HCT116 (cell line): ENCODE measurements at regions not wholly inside any gene's neighbourhood (a gene's known extent, or its start where the extent isn't known, plus 50 kb on each side); places are given as distances from the start of the nearest gene placed in this dataset.

Experiments used
- ATAC-seq: fragments of 200-7000 bp; cut with Tn5 transposase; 2 replicates; pipeline ENCODE4 v1.9.1; 2020; ENCODE audit warnings: mild to moderate bottlenecking, moderate library complexity
- BruUV-seq: library from RNA; stranded (reverse); fragments of 400-500 nt; replicated peaks from 2 replicates; lab custom pipeline; 2021; lab: Mats Ljungman, UMichigan
- CTCF ChIA-PET: fragments of 300-600 bp; sonication (Branson Sonifier 250); formaldehyde crosslinking; loops from one replicate; lab custom pipeline; 2021; ENCODE audit warnings: antibody characterized with exemption; lab: Charles Lee
- POLR2A ChIA-PET: fragments of 300-600, 350-600 bp; sonication (Branson Sonifier 250); formaldehyde crosslinking; loops from one replicate; lab custom pipeline; 2021; ENCODE audit warnings: antibody characterized with exemption; lab: Charles Lee
- RAD21 ChIA-PET, 2 experiments: fragments of 300-600 bp; sonication (Branson Sonifier 250); formaldehyde crosslinking; loops; one replicate each; lab custom pipeline; 2023; ENCODE audit warnings: low total read pairs in 2 of 2; ENCODE audit not compliant: uncharacterized antibody in 2 of 2, unreplicated experiment in 2 of 2, low non-redundant PET in 1 of 2; lab: Charles Lee
- DNase-seq: peaks from one replicate; pipeline ENCODE4 v3.0.0-alpha.2; 2010; ENCODE audit warnings: low read depth, low spot score
- H2AFZ ChIP-seq: fragments of 200-600 bp; shearing (Covaris generic), sonication (generic); 2 replicates; pipeline ENCODE4 v1.6.1; 2017; ENCODE audit warnings: low read depth, mixed run types, mixed read lengths, antibody characterized with exemption, low read length; ENCODE audit not compliant: poor library complexity, severe bottlenecking
- H3K27ac ChIP-seq: 2 replicates; pipeline ENCODE4 v1.5.1; 2012; ENCODE audit warnings: low read depth, low read length
- H3K27me3 ChIP-seq: fragments of 200-600 bp; sonication (generic); 2 replicates; pipeline ENCODE4 v1.6.1; 2016; ENCODE audit warnings: mixed run types, low read length, mixed read lengths; ENCODE audit not compliant: insufficient read depth
- H3K36me3 ChIP-seq, 2 experiments: fragments of 200-500 bp in 1 of 2; fragments of 200-600 bp in 1 of 2; sonication (Bioruptor generic) in 1 of 2; sonication (generic) in 1 of 2; 2 replicates each; pipeline versions ENCODE4 v1.5.1 to v1.6.1; 2014 to 2016; ENCODE audit warnings: low read length in 2 of 2, inconsistent platforms in 1 of 2, mixed read lengths in 1 of 2, mixed run types in 1 of 2; ENCODE audit not compliant: insufficient read depth in 2 of 2, control insufficient read depth in 1 of 2
- H3K4me1 ChIP-seq, 2 experiments: fragments of 200-600 bp in 1 of 2; sonication (generic) in 1 of 2; 2 replicates each; pipeline versions ENCODE4 v1.5.1 to v1.6.1; 2012 to 2017; ENCODE audit warnings: low read length in 2 of 2, inconsistent platforms in 1 of 2, mild to moderate bottlenecking in 1 of 2, mixed read lengths in 1 of 2, mixed run types in 1 of 2, moderate library complexity in 1 of 2; ENCODE audit not compliant: insufficient read depth in 2 of 2, control insufficient read depth in 1 of 2
- H3K4me2 ChIP-seq: fragments of 200-600 bp; sonication (generic); 2 replicates; pipeline ENCODE4 v1.6.1; 2017; ENCODE audit warnings: mixed run types, low read length, mixed read lengths
- H3K4me3 ChIP-seq, 2 experiments: fragments of 200-600 bp in 1 of 2; sonication (generic) in 1 of 2; replicated peaks in 1 of 2; 2 replicates each; pipeline ENCODE4 v1.5.1; 2011 to 2016; ENCODE audit warnings: low read length in 2 of 2, control low read depth in 1 of 2, low read depth in 1 of 2, mild to moderate bottlenecking in 1 of 2, mixed read lengths in 1 of 2, mixed run types in 1 of 2
- H3K79me2 ChIP-seq: fragments of 200-600 bp; sonication (generic); 2 replicates; pipeline ENCODE4 v1.6.1; 2017; ENCODE audit warnings: mild to moderate bottlenecking, mixed run types, low read length, moderate library complexity, mixed read lengths; ENCODE audit not compliant: insufficient read depth
- H3K9ac ChIP-seq: fragments of 200-600 bp; sonication (generic); 2 replicates; pipeline ENCODE4 v1.6.1; 2016; ENCODE audit warnings: low read length, mixed read lengths
- H3K9me2 ChIP-seq: fragments of 200-600 bp; sonication (generic), shearing (Covaris generic); 2 replicates; pipeline ENCODE4 v1.6.1; 2017; ENCODE audit warnings: mixed run types, mild to moderate bottlenecking, moderate library complexity; ENCODE audit not compliant: insufficient read depth
- H3K9me3 ChIP-seq, 2 experiments: fragments of 200-500 bp in 1 of 2; fragments of 200-600 bp in 1 of 2; sonication (Bioruptor generic) in 1 of 2; sonication (generic) in 1 of 2; 2 replicates each; pipeline ENCODE4 v1.6.1; 2014 to 2017; ENCODE audit warnings: low read length in 2 of 2, mixed read lengths in 2 of 2, inconsistent platforms in 1 of 2, low read depth in 1 of 2, mild to moderate bottlenecking in 1 of 2, mixed run types in 1 of 2, moderate library complexity in 1 of 2; ENCODE audit not compliant: control insufficient read depth in 1 of 2, insufficient read depth in 1 of 2
- H4K20me1 ChIP-seq: fragments of 200-600 bp; sonication (generic), shearing (Covaris generic); 2 replicates; pipeline ENCODE4 v1.6.1; 2017; ENCODE audit warnings: mixed run types, mild to moderate bottlenecking, moderate library complexity; ENCODE audit not compliant: insufficient read depth
- ATF3 ChIP-seq: IDR thresholded peaks from 2 replicates; pipeline ENCODE4 v1.6.1; 2012
- CBX3 ChIP-seq: IDR thresholded peaks from 2 replicates; pipeline ENCODE4 v1.6.1; 2012; ENCODE audit warnings: low read depth
- CEBPB ChIP-seq: IDR thresholded peaks from 2 replicates; pipeline ENCODE4 v1.6.1; 2012; ENCODE audit warnings: low read depth
- CTCF ChIP-seq, 3 experiments: fragments of 200-600 bp in 1 of 3; sonication (generic) in 1 of 3; IDR thresholded peaks in 2 of 3; conservative IDR thresholded peaks in 1 of 3; 2 replicates each; pipeline ENCODE4 v1.5.1; 2012 to 2017; ENCODE audit warnings: low read depth in 2 of 3, low read length in 2 of 3, antibody characterized with exemption in 1 of 3, borderline replicate concordance in 1 of 3, control low read depth in 1 of 3, mild to moderate bottlenecking in 1 of 3, mixed read lengths in 1 of 3, mixed run types in 1 of 3, moderate library complexity in 1 of 3; ENCODE audit not compliant: insufficient read depth in 1 of 3
- EGR1 ChIP-seq: IDR thresholded peaks from 2 replicates; pipeline ENCODE4 v1.6.1; 2012; ENCODE audit warnings: low read depth
- EZH2 ChIP-seq: fragments of 200-600 bp; sonication (generic); IDR thresholded peaks from 2 replicates; pipeline ENCODE4 v1.6.1; 2017; ENCODE audit warnings: antibody characterized with exemption, mixed run types
- EZH2phosphoT487 ChIP-seq: fragments of 200-600 bp; IDR thresholded peaks from 2 replicates; pipeline ENCODE4 v1.6.1; 2018; ENCODE audit warnings: antibody characterized with exemption, borderline replicate concordance
- JUND ChIP-seq: IDR thresholded peaks from 2 replicates; pipeline ENCODE4 v1.6.1; 2012
- MAX ChIP-seq: IDR thresholded peaks from 2 replicates; pipeline ENCODE4 v1.6.1; 2012
- POLR2A ChIP-seq: IDR thresholded peaks from 2 replicates; pipeline ENCODE4 v1.7.0; 2011; ENCODE audit warnings: borderline replicate concordance; ENCODE audit not compliant: insufficient read depth, insufficient read length; ENCODE audit errors: extremely low read depth
- RAD21 ChIP-seq: IDR thresholded peaks from 2 replicates; pipeline ENCODE4 v1.6.1; 2012; ENCODE audit warnings: low read depth, mild to moderate bottlenecking
- REST ChIP-seq: IDR thresholded peaks from 2 replicates; pipeline ENCODE4 v1.6.1; 2012; ENCODE audit warnings: low read depth
- SP1 ChIP-seq: IDR thresholded peaks from 2 replicates; pipeline ENCODE4 v1.6.1; 2012; ENCODE audit warnings: low read depth
- SRF ChIP-seq: IDR thresholded peaks from 2 replicates; pipeline ENCODE4 v1.6.1; 2012; ENCODE audit warnings: low read depth
- TCF7L2 ChIP-seq: IDR thresholded peaks from 2 replicates; pipeline ENCODE4 v1.7.0; 2011; ENCODE audit warnings: borderline replicate concordance, inconsistent platforms; ENCODE audit not compliant: insufficient read depth, insufficient read length; ENCODE audit errors: extremely low read depth
- YY1 ChIP-seq: IDR thresholded peaks from 2 replicates; pipeline ENCODE4 v1.6.1; 2011; ENCODE audit warnings: low read length, low read depth, moderate library complexity, mild to moderate bottlenecking; ENCODE audit not compliant: insufficient replicate concordance; ENCODE audit errors: extremely low read depth
- ZBTB33 ChIP-seq: IDR thresholded peaks from 2 replicates; pipeline ENCODE4 v1.6.1; 2011; ENCODE audit warnings: mild to moderate bottlenecking, low read length, moderate library complexity; ENCODE audit not compliant: insufficient replicate concordance; ENCODE audit errors: extremely low read depth
- ZFX ChIP-seq: fragments of 450-650 bp; IDR thresholded peaks from 2 replicates; pipeline ENCODE4 v1.6.1; 2017
- ZNF274 ChIP-seq: fragments of 200-500 bp; sonication (Bioruptor generic); IDR thresholded peaks from 2 replicates; pipeline ENCODE4 v1.6.1; 2014; ENCODE audit warnings: mild to moderate bottlenecking, low read depth, low read length, inconsistent platforms
- intact Hi-C: fragments of 100-400 bp; cut with micrococcal nuclease; formaldehyde crosslinking; loops from 2 replicates; pipeline ENCODE4 v1.10.0; 2022

GRCh38 chr2:125033871-125034270, 1008.8 kb downstream of the CNTNAP5 start:
- no peaks in the 10 kb centered on the region for H3K4me1 ChIP-seq
- H2AFZ ChIP-seq = no peak overlapping the region
- H3K9me2 ChIP-seq = no peaks in the 10 kb centered on the region
- DNase-seq (no peak), ATAC-seq (no peak)
- H3K9ac ChIP-seq = no peak overlapping the region
- no peaks in the 10 kb centered on the region for H3K27me3 ChIP-seq
- ChIA-PET RAD21 (no interaction called here), CTCF (no interaction called here), POLR2A (no interaction called here)
- intact Hi-C loops = no loop called here
- no peaks in the 10 kb centered on the region for H4K20me1 ChIP-seq
- H3K79me2 ChIP-seq = no peaks in the 10 kb centered on the region
- H3K4me3 ChIP-seq = no peak overlapping the region
- no peaks in the 10 kb centered on the region for H3K36me3 ChIP-seq
- H3K27ac ChIP-seq = no peak overlapping the region
- TF ChIP-seq EZH2 = no peak
- TF ChIP-seq ZNF274 = no peak
- no peak for TF ChIP-seq CEBPB
- TF ChIP-seq CTCF (IDR thresholded peaks at IDR 0.05 in 2 of 3, conservative IDR thresholded peaks at IDR 0.05 in 1 of 3; ENCODE audit: borderline replicate concordance in 1 of 3, insufficient read depth in 1 of 3, low read depth in 2 of 3, low read length in 2 of 3) = no peak
- TF ChIP-seq REST = no peak
- TF ChIP-seq EGR1 = no peak
- no peak for TF ChIP-seq SRF
- TF ChIP-seq POLR2A = no peak
- TF ChIP-seq RAD21 = no peak
- no peak for TF ChIP-seq ZBTB33
- no peak for TF ChIP-seq MAX
- no peak for TF ChIP-seq YY1
- TF ChIP-seq TCF7L2 = no peak
- no peak for TF ChIP-seq JUND
- no peak for TF ChIP-seq ZFX
- TF ChIP-seq EZH2phosphoT487 = no peak
- no peak for TF ChIP-seq SP1
- TF ChIP-seq CBX3 = no peak
- no peak for TF ChIP-seq ATF3
- no TSS peak for BruUV-seq
- H3K9me3 ChIP-seq = peaks cover 0 to 5% of the 10 kb centered on the region in 2 experiments; a peak in 2 of 4 replicates
- H3K4me2 ChIP-seq = no peak overlapping the region
